ENCODE measurements at regions not wholly inside any gene's neighbourhood (a gene's known extent, or its start where the extent isn't known, plus 50 kb on each side); places are given as distances from the start of the nearest gene placed in this dataset.

DNA sequence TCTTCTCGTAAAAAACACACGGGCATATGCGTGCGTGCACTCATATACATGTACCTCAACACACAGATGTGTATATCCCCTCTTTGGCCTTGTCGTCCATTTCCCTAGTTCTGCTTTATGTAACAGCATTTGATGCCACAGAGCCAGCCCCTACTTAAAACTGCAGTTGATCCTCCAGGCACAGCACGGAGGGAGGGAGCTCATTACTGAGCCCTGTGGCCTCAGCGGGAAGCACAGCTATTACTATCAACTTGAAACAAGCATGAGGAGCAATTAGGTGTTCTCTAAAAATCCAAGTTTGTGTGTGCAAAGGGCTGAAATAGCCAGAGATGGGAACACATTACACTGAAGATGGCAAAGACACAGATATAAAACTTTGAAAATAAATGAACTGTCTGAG, 580.9 kb downstream of the GLRX3 start:
- Histone ChIP-seq H3K36me3 (ENCODE audit: insufficient read depth) (no peaks in the 10 kb centered on the region), H3K4me2 (no peak overlapping the region), H3K79me2 (replicated peaks; ENCODE audit: insufficient read depth) (no peaks in the 10 kb centered on the region), H2AFZ (no peak overlapping the region), H3F3A (replicated peaks; ENCODE audit: low read depth) (no peaks in the 10 kb centered on the region), H3K27ac (ENCODE audit: low read depth) (no peak overlapping the region), H3K4me3 (no peak overlapping the region), H3K4me1 (ENCODE audit: insufficient read depth) (no peaks in the 10 kb centered on the region), H3K27me3 (ENCODE audit: insufficient read depth) (no peaks in the 10 kb centered on the region), H4K20me1 (replicated peaks; ENCODE audit: insufficient read depth) (no peaks in the 10 kb centered on the region), H3K9me2 (ENCODE audit: insufficient read depth) (no peaks in the 10 kb centered on the region)
- TF ChIP-seq EZH2 (IDR thresholded peaks at IDR 0.05; ENCODE audit: low read depth, unreplicated experiment) (no peak), CTCF (conservative IDR thresholded peaks at IDR 0.05; ENCODE audit: low read depth in 2 of 2) (no peak), JUNB (IDR thresholded peaks at IDR 0.05; ENCODE audit: unreplicated experiment) (no peak), ZNF114 (CRISPR knock-in tag; IDR thresholded peaks at IDR 0.05) (no peak), POLR2AphosphoS5 (IDR thresholded peaks at IDR 0.05; ENCODE audit: low read depth) (no peak), CREB1 (CRISPR knock-in tag; IDR thresholded peaks at IDR 0.05; ENCODE audit: low read depth) (no peak), NANOG (IDR thresholded peaks at IDR 0.05; ENCODE audit: borderline replicate concordance) (no peak), STAT1 (IDR thresholded peaks at IDR 0.05; ENCODE audit: unreplicated experiment) (no peak), REST (IDR thresholded peaks at IDR 0.05; ENCODE audit: unreplicated experiment) (no peak), ZNF331 (CRISPR knock-in tag; IDR thresholded peaks at IDR 0.05; ENCODE audit: low read depth) (no peak), EZH2phosphoT487 (IDR thresholded peaks at IDR 0.05; ENCODE audit: unreplicated experiment) (no peak)
- TF ChIP-seq, protein P1, sequence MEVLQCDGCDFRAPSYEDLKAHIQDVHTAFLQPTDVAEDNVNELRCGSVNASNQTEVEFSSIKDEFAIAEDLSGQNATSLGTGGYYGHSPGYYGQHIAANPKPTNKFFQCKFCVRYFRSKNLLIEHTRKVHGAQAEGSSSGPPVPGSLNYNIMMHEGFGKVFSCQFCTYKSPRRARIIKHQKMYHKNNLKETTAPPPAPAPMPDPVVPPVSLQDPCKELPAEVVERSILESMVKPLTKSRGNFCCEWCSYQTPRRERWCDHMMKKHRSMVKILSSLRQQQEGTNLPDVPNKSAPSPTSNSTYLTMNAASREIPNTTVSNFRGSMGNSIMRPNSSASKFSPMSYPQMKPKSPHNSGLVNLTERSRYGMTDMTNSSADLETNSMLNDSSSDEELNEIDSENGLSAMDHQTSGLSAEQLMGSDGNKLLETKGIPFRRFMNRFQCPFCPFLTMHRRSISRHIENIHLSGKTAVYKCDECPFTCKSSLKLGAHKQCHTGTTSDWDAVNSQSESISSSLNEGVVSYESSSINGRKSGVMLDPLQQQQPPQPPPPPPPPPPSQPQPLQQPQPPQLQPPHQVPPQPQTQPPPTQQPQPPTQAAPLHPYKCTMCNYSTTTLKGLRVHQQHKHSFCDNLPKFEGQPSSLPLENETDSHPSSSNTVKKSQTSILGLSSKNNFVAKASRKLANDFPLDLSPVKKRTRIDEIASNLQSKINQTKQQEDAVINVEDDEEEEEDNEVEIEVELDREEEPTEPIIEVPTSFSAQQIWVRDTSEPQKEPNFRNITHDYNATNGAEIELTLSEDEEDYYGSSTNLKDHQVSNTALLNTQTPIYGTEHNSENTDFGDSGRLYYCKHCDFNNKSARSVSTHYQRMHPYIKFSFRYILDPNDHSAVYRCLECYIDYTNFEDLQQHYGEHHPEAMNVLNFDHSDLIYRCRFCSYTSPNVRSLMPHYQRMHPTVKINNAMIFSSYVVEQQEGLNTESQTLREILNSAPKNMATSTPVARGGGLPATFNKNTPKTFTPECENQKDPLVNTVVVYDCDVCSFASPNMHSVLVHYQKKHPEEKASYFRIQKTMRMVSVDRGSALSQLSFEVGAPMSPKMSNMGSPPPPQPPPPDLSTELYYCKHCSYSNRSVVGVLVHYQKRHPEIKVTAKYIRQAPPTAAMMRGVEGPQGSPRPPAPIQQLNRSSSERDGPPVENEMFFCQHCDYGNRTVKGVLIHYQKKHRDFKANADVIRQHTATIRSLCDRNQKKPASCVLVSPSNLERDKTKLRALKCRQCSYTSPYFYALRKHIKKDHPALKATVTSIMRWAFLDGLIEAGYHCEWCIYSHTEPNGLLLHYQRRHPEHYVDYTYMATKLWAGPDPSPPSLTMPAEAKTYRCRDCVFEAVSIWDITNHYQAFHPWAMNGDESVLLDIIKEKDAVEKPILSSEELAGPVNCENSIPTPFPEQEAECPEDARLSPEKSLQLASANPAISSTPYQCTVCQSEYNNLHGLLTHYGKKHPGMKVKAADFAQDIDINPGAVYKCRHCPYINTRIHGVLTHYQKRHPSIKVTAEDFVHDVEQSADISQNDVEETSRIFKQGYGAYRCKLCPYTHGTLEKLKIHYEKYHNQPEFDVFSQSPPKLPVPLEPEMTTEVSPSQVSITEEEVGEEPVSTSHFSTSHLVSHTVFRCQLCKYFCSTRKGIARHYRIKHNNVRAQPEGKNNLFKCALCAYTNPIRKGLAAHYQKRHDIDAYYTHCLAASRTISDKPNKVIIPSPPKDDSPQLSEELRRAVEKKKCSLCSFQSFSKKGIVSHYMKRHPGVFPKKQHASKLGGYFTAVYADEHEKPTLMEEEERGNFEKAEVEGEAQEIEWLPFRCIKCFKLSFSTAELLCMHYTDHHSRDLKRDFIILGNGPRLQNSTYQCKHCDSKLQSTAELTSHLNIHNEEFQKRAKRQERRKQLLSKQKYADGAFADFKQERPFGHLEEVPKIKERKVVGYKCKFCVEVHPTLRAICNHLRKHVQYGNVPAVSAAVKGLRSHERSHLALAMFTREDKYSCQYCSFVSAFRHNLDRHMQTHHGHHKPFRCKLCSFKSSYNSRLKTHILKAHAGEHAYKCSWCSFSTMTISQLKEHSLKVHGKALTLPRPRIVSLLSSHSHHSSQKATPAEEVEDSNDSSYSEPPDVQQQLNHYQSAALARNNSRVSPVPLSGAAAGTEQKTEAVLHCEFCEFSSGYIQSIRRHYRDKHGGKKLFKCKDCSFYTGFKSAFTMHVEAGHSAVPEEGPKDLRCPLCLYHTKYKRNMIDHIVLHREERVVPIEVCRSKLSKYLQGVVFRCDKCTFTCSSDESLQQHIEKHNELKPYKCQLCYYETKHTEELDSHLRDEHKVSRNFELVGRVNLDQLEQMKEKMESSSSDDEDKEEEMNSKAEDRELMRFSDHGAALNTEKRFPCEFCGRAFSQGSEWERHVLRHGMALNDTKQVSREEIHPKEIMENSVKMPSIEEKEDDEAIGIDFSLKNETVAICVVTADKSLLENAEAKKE (CRISPR knock-in tag; IDR thresholded peaks at IDR 0.05): no peak
- TF ChIP-seq, protein P2, sequence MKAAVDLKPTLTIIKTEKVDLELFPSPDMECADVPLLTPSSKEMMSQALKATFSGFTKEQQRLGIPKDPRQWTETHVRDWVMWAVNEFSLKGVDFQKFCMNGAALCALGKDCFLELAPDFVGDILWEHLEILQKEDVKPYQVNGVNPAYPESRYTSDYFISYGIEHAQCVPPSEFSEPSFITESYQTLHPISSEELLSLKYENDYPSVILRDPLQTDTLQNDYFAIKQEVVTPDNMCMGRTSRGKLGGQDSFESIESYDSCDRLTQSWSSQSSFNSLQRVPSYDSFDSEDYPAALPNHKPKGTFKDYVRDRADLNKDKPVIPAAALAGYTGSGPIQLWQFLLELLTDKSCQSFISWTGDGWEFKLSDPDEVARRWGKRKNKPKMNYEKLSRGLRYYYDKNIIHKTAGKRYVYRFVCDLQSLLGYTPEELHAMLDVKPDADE (IDR thresholded peaks at IDR 0.05): no peak
- H3K9me3 Mint-ChIP-seq: peaks cover 91% of the 10 kb centered on the region
- DNase-seq (ENCODE audit: low spot score) (no peak), ATAC-seq (no peak)
- no peak overlapping the region for H3K4me3 Mint-ChIP-seq
- peaks cover 4% of the 10 kb centered on the region for H3K27me3 Mint-ChIP-seq (ENCODE audit: insufficient read depth, low read depth, poor library complexity)
- no peak overlapping the region for H3K27ac Mint-ChIP-seq
- no peaks in the 10 kb centered on the region; the same call in 2 of the 3 replicates for H3K4me1 Mint-ChIP-seq
- peaks cover 26% of the 10 kb centered on the region for H3K36me3 Mint-ChIP-seq (ENCODE audit: low read depth)

All from GM23338 (cell line).